GM18507 (cell line): ENCODE measurements at regions not wholly inside any gene's neighbourhood (a gene's known extent, or its start where the extent isn't known, plus 50 kb on each side); places are given as distances from the start of the nearest gene placed in this dataset.

Source experiments
- DNase-seq: peaks from one replicate; pipeline ENCODE4 v3.0.0; 2011; ENCODE audit warnings: low read depth; ENCODE audit not compliant: insufficient read length; ENCODE audit errors: extremely low spot score
- FAIRE-seq: peaks from 2 replicates; lab custom pipeline; 2011; peaks lifted over from hg19 to GRCh38; lab: Jason Lieb, UNC

DNA sequence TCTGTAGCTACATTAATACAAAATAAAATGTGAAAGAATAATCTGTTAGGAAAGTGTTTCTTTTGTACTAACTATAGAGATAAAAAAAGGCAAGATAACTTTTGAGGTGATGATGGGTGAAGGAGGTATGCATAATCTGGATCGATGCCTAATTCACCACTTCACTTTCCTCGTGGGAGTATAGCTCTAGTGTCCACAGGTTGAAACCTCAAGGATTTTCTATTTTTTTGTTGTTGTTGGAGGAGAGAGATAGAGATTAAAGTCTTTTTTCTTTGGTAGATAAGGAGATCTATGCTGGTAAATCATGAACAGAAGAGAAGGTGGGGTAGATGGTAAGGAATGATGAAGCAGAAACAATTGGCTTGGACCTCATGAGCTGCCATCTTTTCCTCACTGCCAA lies 635.3 kb upstream of the ZEB2 start:
- DNase-seq, result no peak
- no peak for FAIRE-seq

DNA sequence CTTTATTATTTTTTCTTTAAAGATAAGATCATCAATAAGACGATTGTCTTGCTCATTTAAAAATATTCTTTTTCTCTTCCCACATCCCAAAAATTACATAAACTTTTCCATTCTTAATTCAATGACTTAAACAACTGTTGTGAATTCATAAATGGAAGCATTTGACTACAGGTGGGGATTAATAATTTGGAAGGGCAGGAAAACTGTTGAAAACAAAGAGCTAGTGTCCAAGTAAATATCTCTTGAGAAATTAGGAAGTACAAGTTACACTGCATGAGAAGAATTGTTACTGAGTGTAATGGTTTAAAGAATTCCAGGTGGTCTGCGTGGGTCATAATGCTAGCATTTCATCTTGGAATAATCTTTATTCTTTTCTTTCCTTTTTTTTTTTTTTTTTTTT lies 634.8 kb upstream of the ZEB2 start:
- FAIRE-seq (no peak), DNase-seq (no peak)

DNA sequence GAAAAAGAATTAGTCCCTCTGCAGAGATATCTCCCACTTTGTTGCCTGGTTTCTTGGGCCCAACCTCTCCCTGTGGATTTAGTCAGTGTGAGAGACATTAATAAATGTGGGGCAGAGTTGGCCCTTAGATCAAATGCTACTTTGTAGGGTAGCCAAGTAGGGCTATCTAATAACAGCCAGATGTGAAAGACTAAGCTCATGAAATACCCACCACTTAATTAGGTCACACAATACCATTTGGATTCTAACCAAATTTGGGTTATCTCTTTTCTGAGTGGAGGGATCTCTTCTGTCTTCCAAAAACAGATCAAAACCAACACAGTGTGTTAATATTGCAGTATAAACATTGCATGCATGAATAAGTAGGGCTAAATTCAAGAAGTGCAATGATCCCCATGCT lies 626.8 kb upstream of the ZEB2 start:
- no peak for DNase-seq
- FAIRE-seq, result no peak

DNA sequence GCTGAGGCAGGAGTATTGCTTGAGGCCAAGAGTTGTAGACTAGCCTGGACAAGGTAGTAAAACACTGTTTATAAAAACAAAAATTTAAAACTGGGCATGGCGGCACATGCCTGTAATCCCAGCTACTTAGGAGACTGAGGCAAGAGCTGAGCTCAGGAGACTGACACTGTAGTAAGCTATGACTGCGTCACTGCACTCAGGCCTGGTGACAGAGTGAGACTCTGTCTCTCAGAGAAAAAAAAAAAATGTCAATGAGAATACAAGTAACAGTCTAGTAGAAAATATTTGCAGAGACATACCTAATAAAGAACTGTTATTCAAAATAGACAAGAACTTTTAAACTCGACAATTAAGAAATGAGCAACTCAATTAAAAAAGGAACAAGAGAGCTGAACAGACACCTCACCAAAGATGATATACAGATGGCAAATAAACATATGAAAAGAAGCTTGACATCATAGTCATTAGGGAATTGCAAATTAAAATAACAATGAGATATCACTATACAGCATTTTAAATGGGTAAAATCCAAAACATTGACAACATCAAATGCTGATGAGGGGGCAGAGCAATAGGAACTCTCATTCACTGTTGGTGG lies 624.3 kb upstream of the ZEB2 start:
- no peak for DNase-seq
- FAIRE-seq, result no peak

DNA sequence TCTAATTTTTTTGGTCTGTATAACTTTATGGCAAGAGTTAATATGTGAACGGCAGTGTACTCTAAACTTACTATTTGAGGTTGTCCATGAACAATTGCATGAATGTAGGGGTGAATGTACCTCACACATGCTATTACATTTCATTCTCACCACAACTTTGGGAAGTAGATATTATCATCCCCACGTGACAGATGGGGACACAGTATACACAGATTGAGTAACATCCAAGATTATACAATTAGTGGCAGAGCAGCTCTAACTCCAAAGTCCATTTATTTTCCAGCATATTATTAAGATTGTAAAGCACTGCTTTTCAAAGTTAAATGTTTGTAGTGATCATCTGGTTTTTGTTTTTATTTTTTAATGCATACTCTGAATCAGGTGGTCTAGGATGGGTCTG lies 622.1 kb upstream of the ZEB2 start:
- no peak for FAIRE-seq
- DNase-seq, result no peak

DNA sequence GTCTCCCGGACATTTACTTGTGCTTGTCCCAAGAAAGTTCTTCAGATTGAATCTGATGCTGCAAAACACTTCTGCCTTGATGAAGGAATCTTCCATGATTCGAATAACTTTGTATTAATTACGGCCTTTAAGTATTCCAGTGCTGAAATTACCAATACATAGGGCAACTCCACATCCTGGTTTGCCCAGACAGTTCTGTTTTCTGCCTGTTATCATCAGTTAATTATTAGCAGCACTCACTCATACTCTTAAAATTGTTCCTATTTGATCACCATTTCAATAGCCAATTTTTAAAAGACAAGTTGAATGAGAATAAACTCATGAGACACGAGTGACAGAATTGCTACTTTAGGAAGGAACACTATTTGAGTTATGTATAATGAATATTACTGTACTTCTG lies 620.7 kb upstream of the ZEB2 start:
- DNase-seq (no peak), FAIRE-seq (no peak)

DNA sequence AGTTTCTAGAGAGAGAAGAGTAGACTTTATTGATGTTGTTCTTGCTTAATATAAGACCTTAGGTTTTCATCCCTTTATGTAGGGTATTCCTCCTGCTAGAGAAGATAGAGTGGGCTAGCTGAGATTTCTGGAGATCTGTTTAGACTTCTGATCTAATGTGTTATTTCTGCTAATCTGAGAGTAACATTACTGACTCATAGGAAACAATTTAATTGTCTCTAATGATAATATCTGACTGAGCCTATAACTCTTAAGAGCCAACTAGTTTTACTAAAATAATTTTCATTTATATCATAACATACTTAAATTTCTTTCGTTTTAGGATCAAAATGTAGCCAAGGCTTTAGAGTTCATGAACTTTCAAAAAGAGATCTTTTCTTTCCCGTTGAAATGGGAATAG lies 618.7 kb upstream of the ZEB2 start:
- FAIRE-seq (no peak), DNase-seq (no peak)

DNA sequence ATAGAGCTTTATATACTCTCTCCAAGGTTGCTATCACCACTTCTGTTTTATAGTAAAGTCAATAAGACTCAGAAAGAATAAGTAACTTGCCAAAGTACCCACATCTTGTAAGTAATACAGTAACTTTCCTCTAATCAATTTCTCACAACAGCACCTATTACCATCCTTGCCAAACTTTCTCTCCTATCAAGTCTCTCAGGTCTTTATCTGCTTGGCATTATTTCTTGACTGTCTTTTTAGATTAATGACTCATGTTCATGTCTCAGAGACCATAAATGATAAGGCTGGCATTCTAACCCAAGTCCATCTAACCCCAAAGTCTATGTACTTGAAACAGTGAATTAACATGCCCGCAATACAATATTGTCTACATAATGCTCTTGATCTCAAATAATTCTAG lies 618.0 kb upstream of the ZEB2 start:
- FAIRE-seq (no peak), DNase-seq (no peak)

DNA sequence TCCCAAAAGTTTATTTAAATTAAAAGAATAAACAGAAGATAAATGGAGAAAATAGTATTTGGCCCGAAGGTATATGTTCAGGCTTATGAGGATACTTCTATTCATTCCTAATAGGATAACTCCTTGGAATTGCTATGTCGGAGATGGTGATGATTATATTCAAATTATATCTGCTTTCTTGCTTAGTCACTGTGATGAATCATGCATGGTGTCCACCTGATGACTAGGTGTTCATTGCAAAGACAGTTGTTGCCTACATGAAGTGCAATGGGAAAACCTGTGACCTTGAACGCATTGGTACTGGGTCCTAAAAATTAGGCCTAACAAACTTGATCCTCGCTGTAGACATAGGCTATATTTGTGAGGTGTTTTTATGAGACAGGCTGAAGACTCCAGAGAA lies 617.3 kb upstream of the ZEB2 start:
- DNase-seq, result no peak
- FAIRE-seq, result no peak

DNA sequence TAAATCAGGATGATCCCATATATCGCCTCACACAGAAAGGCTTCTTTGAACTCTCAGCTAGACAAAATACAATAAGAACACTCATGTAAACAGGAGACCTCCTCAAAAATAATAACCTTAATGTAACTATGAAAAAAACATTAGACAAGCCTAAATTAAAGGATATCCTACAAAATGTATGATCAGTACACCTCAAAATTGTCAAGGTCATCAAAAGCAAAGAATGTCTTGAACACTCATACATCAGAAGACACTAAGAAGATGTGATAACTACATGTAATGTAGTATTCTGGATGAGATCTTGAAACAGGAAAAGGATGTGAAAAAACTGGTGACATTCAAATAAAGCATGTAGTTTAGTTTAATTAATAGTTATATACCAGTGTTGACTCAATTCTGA lies 616.8 kb upstream of the ZEB2 start:
- FAIRE-seq (no peak), DNase-seq (no peak)

DNA sequence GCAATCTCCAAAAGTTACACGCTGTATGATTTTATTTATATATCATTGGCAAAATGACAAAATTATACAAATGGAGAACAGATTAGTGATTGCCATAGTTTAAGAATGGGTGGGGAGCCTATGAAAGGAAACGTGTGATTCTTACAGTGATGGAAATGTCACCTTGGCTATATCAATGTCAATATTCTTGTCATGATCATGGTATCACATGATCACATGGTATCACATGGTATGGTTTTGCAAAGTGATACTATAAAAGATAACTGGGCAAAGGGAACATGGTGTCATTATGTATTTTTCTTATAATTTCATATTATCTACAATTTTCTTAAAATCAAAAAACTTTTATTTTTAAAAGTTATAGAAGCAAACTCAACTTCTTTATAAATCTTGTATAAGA lies 606.2 kb upstream of the ZEB2 start:
- DNase-seq (no peak), FAIRE-seq (no peak)

DNA sequence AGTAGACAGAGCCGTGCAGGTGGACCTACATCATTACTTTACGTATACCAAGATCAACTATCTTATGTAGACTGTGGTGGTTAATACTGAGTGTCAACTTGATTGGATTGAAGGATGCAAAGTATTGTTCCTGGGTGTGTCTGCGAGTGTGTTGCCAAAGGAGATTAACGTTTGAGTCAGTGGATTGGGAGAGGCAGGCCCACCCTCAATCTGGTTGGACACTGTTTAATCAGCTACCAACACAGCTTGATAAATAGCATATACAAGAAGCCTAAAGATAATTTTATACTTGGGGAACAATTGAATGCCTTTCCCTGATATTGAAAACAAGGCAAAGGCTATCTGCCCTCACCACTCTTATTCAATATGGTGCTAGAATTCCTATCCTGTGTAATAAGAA lies 604.2 kb upstream of the ZEB2 start:
- DNase-seq, result no peak
- FAIRE-seq, result no peak

DNA sequence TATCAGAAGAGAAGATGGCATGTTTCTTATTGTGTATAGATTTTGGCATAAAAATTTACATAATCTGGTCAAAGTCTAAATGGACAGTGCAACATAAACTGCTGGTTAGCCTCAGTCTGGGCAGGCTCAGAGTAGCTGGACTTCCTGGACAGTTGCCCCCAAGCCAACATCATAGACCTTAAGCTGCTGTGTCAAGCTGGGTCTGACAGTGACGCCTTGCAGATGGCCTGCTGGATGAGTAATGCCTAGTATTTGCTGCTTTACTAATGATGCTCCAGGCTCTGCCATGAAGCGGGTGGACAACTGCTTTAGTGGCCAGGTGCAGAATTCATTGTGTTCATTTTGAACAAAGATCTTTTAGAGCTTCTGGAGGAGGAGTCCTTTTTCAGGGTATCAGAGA lies 603.7 kb upstream of the ZEB2 start:
- FAIRE-seq, result no peak
- DNase-seq, result no peak

DNA sequence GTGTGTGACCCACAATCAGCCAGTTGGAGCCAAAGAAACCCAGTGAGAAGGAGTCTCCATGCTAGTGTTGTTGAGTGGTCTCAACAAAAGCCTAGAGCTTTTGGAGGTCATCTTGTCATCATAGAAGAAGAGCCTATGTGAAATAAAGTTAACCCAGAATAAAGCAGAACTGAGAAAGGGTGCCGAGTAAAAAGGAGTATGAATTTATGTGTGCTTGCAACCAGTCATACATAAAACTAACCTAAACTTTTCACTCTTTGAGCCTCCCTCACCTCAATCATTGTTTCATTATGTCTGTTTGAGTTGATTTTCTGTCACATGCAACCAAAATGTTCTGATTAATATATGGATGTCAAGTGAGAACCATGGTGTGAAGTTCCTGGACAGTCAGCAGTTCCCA lies 599.3 kb upstream of the ZEB2 start:
- FAIRE-seq, result no peak
- DNase-seq, result no peak

DNA sequence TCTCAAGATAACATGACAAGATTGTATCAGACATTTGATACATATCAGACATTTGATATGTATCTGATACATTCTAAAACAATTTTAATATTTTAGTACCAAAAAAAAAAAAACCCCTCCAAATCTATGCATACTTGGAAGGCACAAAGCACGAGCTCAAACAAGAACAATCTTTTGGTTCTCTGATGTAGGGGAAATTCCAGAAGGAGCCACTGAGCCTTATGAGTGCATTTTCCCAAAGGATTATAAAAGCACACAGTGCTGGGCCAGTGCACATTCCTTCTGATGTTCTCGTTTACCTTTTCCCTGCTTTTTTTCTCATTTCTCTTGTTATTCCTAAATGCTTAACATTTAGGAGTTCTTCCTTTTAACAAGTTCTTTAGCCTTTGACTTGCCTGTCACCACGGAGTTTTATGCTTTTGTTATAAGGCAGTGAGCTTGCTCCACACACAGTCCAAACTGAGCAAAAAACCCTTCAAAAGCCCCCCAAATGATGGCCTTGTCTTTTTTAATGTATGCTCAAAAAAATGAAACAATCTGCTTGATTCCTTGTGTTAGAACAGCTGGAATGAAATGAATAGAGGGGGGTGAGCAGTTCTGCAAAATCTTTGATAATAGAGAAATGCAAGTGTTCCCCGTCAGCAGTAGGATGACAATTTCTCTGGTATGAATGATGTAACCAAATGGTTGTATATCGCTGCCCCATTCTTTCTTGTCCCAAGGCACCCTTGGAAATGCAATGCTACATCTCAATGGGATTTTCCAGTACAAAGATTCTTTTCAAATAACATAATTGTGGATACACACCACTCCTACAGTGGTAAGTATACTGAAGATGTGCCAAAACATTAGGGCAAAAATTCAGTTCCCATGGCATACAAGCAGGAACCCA lies 597.2 kb upstream of the ZEB2 start:
- FAIRE-seq, result no peak

DNA sequence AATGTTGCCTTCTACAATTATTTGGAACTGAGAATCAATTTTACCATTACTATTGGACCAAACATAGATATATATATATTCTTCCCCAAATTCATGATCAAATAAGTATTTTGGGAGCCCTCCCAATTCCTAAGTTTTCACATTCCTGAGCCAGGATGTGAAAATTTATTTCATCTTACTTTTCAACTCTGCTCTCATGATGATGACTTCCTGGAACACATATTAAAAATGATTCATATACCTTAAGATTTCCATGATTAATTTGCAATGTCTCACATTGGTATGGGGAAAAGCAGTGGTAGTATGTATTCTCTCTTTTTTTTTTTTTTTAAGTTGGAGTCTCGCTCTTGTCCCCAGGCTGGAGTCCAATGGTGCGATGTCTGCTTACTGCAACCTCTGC lies 596.1 kb upstream of the ZEB2 start:
- DNase-seq (no peak), FAIRE-seq (no peak)

More for the DNA sequence above, 597.2 kb upstream of the ZEB2 start:
- DNase-seq, result no peak

DNA sequence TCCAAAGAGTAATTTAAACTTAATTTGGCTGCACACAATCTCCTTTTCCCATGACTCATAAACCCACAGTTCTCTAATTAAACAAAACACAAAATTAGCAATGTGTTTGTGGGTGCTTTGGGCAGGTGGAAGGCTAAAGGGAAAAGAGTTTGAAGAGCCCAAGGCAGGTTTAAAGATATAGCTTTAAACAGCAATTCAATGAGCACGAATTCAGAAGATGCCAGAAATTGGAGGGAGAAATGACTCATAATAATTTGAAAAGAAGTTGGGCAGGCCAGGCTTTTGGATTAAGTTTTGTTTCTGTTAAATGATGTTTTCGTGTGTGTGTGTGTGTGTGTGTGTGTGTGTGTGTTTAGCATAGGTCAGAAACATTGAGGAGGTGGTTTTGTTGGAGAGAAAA lies 594.8 kb upstream of the ZEB2 start:
- FAIRE-seq (no peak), DNase-seq (no peak)

DNA sequence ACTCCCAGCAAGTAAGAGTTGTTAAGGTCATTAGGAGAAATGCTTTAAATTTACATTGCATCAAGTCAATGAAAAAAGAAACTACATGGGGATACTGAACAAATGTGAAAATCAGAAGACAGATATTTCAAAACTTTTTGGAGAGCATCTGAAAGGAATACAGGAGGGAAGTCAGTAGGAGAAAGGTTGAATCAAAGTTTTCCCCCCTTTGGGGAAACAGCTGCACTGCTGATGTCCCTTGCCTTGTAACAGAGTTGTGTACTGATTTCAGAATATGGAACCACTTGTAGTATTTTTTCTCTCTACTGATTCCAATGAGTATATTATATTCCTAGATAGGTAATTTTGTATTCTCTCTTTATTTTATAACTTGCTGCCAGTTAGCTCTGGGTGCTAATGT lies 592.5 kb upstream of the ZEB2 start:
- FAIRE-seq, result no peak
- DNase-seq, result no peak

DNA sequence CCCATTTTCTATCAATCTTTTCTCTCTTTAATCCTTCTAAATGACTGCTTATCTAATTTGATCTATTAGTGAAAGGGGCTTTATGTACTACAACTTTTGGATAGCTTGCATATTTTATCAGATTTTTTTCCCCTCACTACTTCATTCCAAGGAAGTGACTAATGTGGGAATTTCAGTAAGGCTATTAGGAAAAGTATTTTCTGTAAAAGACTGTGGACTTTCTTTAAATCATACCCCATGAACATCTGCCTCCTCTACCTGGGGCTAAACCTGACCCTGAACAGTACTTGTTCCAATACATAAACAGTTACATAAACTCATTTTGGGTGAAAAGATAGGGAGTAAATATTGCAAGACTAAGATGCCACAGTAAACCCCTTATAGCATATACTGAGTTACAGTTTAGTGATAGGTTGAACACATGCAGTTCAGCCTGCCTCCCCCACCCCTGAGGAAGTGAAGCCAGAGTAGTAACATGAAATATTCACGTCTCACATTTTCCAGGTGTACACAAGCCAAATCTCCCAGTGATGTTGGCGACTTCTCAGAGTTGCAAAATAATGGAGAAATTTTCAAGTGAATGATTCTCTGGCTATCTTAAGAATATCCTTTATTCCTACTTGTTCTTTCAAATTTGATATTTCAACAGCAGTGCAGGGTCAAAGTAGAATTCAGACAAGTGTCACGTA lies 590.9 kb upstream of the ZEB2 start:
- DNase-seq (no peak), FAIRE-seq (no peak)

DNA sequence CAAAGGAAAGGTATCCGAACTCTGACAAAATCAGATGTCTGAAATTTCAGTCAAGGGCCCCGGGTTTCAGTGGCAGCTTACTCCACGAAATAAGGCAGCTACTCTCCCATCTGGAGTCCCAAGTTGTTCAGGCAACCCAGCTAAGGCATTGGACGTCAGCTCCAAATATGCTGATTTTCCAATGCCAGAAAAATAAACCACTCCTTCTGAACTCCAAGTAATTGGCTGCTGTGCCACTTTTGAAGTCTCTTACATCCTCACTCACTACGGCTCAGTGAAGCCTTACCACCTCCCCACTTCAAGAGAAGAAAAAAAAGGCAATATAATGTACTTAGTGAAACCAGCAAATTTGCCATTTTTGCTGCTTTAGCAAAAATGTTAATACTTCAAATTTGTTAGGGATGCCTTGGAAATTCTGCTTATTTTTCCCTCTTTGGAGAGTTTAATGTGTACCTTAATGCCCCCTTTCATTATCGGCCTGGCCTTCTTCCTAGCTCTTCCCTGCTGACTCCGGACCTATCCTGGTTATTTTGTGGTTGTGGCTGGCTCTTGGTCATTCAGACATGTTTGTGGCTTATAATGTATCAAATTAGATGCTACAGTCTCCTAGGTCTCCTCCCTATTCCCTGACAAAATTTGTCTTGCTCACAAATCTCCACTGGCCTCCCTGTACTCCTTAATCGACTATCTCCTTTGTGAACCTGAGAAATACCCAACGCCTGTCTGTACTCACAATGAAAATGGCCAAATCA lies 589.2 kb upstream of the ZEB2 start:
- DNase-seq, result no peak
- FAIRE-seq, result no peak
